ENCODE measurements at regions not wholly inside any gene's neighbourhood (a gene's known extent, or its start where the extent isn't known, plus 50 kb on each side); places are given as distances from the start of the nearest gene placed in this dataset.
"Not testable (repeated sequence)": the region's sequence is repeated elsewhere in the genome, so short reads cannot be mapped to it uniquely, and the experiment has no call there.

DNA sequence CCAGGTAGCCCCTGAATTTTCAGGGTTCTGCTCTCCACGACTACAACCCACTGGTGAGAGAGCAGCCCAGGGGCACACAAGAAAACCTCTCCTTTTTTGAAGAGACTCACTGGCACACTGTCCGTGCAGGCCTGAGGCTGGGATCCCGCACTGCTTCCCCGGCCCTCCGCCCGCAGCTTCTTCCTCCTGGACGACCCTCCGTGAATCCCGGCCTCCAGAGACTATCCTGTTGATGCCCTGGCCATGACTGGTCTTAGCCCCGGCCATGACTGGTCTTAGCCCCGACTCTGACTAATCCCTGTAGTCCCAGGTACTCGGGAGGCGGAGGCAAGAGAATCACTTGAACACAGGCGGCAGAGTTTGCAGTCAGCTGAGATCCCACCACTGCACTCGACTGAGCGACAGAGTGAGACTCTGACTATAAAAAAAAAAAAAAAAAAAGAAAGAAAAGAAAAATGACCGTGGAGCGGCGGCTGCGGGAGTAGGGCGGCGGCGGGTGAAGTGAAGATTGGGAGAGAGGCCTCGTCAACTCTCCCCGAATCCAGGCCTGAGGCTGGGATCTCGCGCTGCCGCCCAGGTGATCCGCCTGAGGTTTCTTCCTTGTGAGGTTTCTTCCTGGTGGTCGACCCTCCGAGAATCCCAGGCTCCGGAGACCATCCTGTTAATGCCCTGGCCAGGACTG is 196.4 kb downstream of the ZNF716 start:
- Histone ChIP-seq H3K4me3 (ENCODE audit: low read length) (no peak overlapping the region), H3K36me3 (ENCODE audit: insufficient read depth, low read length) (no peaks in the 10 kb centered on the region), H3K4me1 (ENCODE audit: insufficient read depth, low read length) (no peaks in the 10 kb centered on the region), H3K27me3 (ENCODE audit: control insufficient read depth in 1 of 2, insufficient read depth in 2 of 2, low read length in 2 of 2) (no peaks in the 10 kb centered on the region), H3K27ac (ENCODE audit: low read depth in 1 of 2, low read length in 2 of 2) (no peak overlapping the region), H3K9me3 (ENCODE audit: control insufficient read depth in 1 of 2, insufficient read depth in 1 of 2, low read length in 2 of 2) (peaks cover 12 to 80% of the 10 kb centered on the region in 2 experiments)
- ChIA-PET CTCF (no interaction called here), POLR2A (no interaction called here)
- intact Hi-C loops (cut with DNase I, micrococcal nuclease) = loop anchor here in 1 of 2 experiments (10.0 kb wide), 1 partner anchor 178 kb away; no protein-coding TSS in a partner anchor
- no peak overlapping the region for H3K4me3 Mint-ChIP-seq
- H3K36me3 Mint-ChIP-seq (ENCODE audit: low read depth) = peaks cover 3% of the 10 kb centered on the region
- TF ChIP-seq, protein P1, sequence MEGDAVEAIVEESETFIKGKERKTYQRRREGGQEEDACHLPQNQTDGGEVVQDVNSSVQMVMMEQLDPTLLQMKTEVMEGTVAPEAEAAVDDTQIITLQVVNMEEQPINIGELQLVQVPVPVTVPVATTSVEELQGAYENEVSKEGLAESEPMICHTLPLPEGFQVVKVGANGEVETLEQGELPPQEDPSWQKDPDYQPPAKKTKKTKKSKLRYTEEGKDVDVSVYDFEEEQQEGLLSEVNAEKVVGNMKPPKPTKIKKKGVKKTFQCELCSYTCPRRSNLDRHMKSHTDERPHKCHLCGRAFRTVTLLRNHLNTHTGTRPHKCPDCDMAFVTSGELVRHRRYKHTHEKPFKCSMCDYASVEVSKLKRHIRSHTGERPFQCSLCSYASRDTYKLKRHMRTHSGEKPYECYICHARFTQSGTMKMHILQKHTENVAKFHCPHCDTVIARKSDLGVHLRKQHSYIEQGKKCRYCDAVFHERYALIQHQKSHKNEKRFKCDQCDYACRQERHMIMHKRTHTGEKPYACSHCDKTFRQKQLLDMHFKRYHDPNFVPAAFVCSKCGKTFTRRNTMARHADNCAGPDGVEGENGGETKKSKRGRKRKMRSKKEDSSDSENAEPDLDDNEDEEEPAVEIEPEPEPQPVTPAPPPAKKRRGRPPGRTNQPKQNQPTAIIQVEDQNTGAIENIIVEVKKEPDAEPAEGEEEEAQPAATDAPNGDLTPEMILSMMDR (IDR thresholded peaks at IDR 0.05) = no peak
- ATAC-seq (ENCODE audit: poor library complexity) = no peak
- no peaks in the 10 kb centered on the region for H3K4me1 Mint-ChIP-seq (ENCODE audit: low read depth)
- peaks cover 7% of the 10 kb centered on the region for H3K9me3 Mint-ChIP-seq
- H3K27me3 Mint-ChIP-seq = no peaks in the 10 kb centered on the region
- no peak for DNase-seq
- H3K27ac Mint-ChIP-seq = no peak overlapping the region

DNA sequence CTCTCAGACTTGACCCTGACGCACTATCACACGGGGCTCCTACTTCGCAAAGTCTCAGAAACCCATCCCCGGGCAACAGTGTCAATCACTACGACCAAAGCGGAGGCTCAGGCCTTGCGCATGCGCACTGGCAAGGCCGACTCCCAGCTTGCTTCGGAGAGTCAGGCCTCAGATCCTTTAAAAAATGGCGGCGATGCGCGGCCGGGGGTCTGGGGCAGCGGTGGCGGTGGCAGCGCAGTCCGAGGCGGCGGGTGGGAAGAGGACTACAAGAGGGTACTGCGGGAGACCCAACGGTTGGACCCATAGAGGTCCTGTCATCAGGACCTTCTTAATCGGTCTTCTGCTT is 196.9 kb downstream of the ZNF716 start:
- POLR2A ChIA-PET = no interaction called here
- DNase-seq (no peak), ATAC-seq (ENCODE audit: poor library complexity) (no peak)
- intact Hi-C loops (cut with DNase I, micrococcal nuclease) = loop anchor here in 1 of 2 experiments (10.0 kb wide), 1 partner anchor 178 kb away; no protein-coding TSS in a partner anchor
- TF ChIP-seq, protein P1 (IDR thresholded peaks at IDR 0.05) = no peak
- CTCF ChIA-PET = no interaction called here
- no peaks in the 10 kb centered on the region for H3K36me3 ChIP-seq (ENCODE audit: insufficient read depth, low read length)
- H3K4me1 Mint-ChIP-seq (ENCODE audit: low read depth) = no peaks in the 10 kb centered on the region
- no peak overlapping the region for H3K4me3 ChIP-seq (ENCODE audit: low read length)
- peaks cover 10 to 80% of the 10 kb centered on the region in 2 experiments for H3K9me3 ChIP-seq (ENCODE audit: control insufficient read depth in 1 of 2, insufficient read depth in 1 of 2, low read length in 2 of 2)
- H3K27ac Mint-ChIP-seq = no peak overlapping the region
- H3K27me3 ChIP-seq (ENCODE audit: control insufficient read depth in 1 of 2, insufficient read depth in 2 of 2, low read length in 2 of 2) = no peaks in the 10 kb centered on the region
- no peak overlapping the region for H3K4me3 Mint-ChIP-seq
- no peaks in the 10 kb centered on the region for H3K27me3 Mint-ChIP-seq
- peaks cover 7% of the 10 kb centered on the region for H3K9me3 Mint-ChIP-seq
- peaks cover 3% of the 10 kb centered on the region for H3K36me3 Mint-ChIP-seq (ENCODE audit: low read depth)
- H3K27ac ChIP-seq (ENCODE audit: low read depth in 1 of 2, low read length in 2 of 2) = no peak overlapping the region
- no peaks in the 10 kb centered on the region for H3K4me1 ChIP-seq (ENCODE audit: insufficient read depth, low read length)

DNA sequence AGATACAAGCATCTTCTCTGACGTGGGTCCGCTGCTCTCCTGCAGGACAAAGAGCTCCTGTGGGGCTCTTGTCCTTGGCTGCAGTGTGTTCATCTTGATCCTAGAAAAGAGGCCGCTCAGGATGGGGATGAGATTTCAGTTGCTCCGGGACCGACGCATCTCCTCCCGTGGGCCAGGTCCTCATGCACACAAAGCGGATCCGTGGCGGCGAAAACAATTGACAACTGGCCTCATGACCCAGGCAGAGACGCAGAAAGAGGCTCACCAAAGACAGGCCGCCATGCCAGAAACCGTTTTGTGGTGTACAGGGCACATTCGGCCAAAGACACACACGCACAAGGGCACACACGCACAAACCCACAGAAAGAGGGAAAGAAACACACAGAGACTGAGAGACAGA is 200.4 kb downstream of the ZNF716 start:
- H3K4me1 ChIP-seq (ENCODE audit: insufficient read depth, low read length); H3K4me3 ChIP-seq (ENCODE audit: low read length); H3K4me3 Mint-ChIP-seq; ATAC-seq (ENCODE audit: poor library complexity); CTCF ChIA-PET; POLR2A ChIA-PET; intact Hi-C loops (cut with DNase I, micrococcal nuclease); H3K27ac ChIP-seq (ENCODE audit: low read depth in 1 of 2, low read length in 2 of 2); DNase-seq; H3K36me3 Mint-ChIP-seq (ENCODE audit: low read depth); H3K27me3 ChIP-seq (ENCODE audit: control insufficient read depth in 1 of 2, insufficient read depth in 2 of 2, low read length in 2 of 2); H3K36me3 ChIP-seq (ENCODE audit: insufficient read depth, low read length); H3K27ac Mint-ChIP-seq; H3K27me3 Mint-ChIP-seq; H3K4me1 Mint-ChIP-seq (ENCODE audit: low read depth): not testable (repeated sequence)
- peaks cover 23 to 93% of the 10 kb centered on the region in 2 experiments for H3K9me3 ChIP-seq (ENCODE audit: control insufficient read depth in 1 of 2, insufficient read depth in 1 of 2, low read length in 2 of 2)
- H3K9me3 Mint-ChIP-seq = peaks cover 12% of the 10 kb centered on the region

DNA sequence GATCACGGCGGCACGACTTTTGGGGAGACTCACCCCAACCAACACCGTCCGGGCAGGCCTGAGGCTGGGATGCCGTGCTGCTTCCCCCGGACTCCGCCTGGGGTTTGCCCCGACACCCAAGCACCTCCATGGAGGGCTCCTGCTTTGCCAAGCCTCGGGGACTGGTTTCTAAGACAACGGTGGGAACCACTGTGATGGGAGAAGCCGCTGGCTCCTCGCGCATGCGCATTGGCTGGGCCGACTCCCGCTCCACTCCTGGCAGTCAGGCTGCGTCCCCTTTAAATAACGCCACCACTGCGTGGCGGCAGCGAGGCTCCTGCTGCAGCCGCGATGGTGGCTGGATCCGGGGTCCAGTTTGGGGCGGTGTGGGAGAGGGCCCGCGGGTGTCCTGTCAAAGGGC is 201.0 kb downstream of the ZNF716 start:
- H3K9me3 ChIP-seq (ENCODE audit: control insufficient read depth in 1 of 2, insufficient read depth in 1 of 2, low read length in 2 of 2) = peaks cover 23 to 93% of the 10 kb centered on the region in 2 experiments
- TF ChIP-seq, protein P1 (IDR thresholded peaks at IDR 0.05) = no peak
- peaks cover 12% of the 10 kb centered on the region for H3K9me3 Mint-ChIP-seq
- no peaks in the 10 kb centered on the region for H3K36me3 ChIP-seq (ENCODE audit: insufficient read depth, low read length)
- H3K4me3 ChIP-seq (ENCODE audit: low read length) = no peak overlapping the region
- intact Hi-C loops (cut with DNase I, micrococcal nuclease) = no loop called here
- ATAC-seq (ENCODE audit: poor library complexity) (no peak), DNase-seq (no peak)
- ChIA-PET CTCF (no interaction called here), POLR2A (no interaction called here)
- H3K4me1 Mint-ChIP-seq (ENCODE audit: low read depth) = no peaks in the 10 kb centered on the region
- no peaks in the 10 kb centered on the region for H3K27me3 Mint-ChIP-seq
- H3K4me1 ChIP-seq (ENCODE audit: insufficient read depth, low read length) = no peaks in the 10 kb centered on the region
- no peaks in the 10 kb centered on the region for H3K27me3 ChIP-seq (ENCODE audit: control insufficient read depth in 1 of 2, insufficient read depth in 2 of 2, low read length in 2 of 2)
- H3K27ac ChIP-seq (ENCODE audit: low read depth in 1 of 2, low read length in 2 of 2) = no peak overlapping the region
- H3K4me3 Mint-ChIP-seq = no peak overlapping the region
- no peak overlapping the region for H3K27ac Mint-ChIP-seq
- no peaks in the 10 kb centered on the region for H3K36me3 Mint-ChIP-seq (ENCODE audit: low read depth)

DNA sequence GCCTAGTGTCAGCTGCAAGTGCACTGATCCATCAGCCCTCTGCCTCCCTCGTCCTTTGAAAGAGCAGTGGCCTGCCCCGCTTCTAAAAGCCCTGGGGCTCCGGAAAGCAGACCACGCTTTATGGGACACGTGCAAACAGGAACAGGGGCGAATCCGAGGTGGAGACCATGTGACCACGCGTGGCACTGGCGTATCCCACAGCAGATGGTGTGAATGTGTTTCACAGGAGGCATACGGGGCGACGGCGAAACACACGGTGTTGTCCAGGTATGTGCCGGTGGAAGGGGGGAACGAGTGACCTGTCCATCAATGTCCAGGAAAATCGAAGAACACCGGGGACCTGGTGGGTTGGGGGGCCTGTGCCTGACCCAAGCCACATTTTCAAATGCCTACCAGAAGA is 201.6 kb downstream of the ZNF716 start:
- peaks cover 23 to 87% of the 10 kb centered on the region in 2 experiments for H3K9me3 ChIP-seq (ENCODE audit: control insufficient read depth in 1 of 2, insufficient read depth in 1 of 2, low read length in 2 of 2)
- H3K27ac Mint-ChIP-seq, CTCF ChIA-PET: not testable (repeated sequence)

More for the DNA sequence above, 201.6 kb downstream of the ZNF716 start:
- H3K27me3 ChIP-seq (ENCODE audit: control insufficient read depth in 1 of 2, insufficient read depth in 2 of 2, low read length in 2 of 2); H3K4me1 ChIP-seq (ENCODE audit: insufficient read depth, low read length); H3K27me3 Mint-ChIP-seq; intact Hi-C loops (cut with DNase I, micrococcal nuclease); H3K36me3 ChIP-seq (ENCODE audit: insufficient read depth, low read length); H3K4me3 Mint-ChIP-seq; H3K4me3 ChIP-seq (ENCODE audit: low read length); H3K4me1 Mint-ChIP-seq (ENCODE audit: low read depth); ATAC-seq (ENCODE audit: poor library complexity); H3K36me3 Mint-ChIP-seq (ENCODE audit: low read depth); DNase-seq; POLR2A ChIA-PET; H3K27ac ChIP-seq (ENCODE audit: low read depth in 1 of 2, low read length in 2 of 2): not testable (repeated sequence)
- peaks cover 12% of the 10 kb centered on the region for H3K9me3 Mint-ChIP-seq

Measured in CD4-positive, alpha-beta T cell (primary cell).